Lower lobe of right lung (tissue), 2 donors: ENCODE measurements at regions not wholly inside any gene's neighbourhood (a gene's known extent, or its start where the extent isn't known, plus 50 kb on each side); places are given as distances from the start of the nearest gene placed in this dataset.

ENCODE experiments used
- ATAC-seq, 2 donors: fragments of 200-7000 bp; cut with Tn5 transposase; one replicate each; pipeline ENCODE4 v1.9.1; 2020 to 2022; ENCODE audit warnings: mild to moderate bottlenecking in 2 of 2, moderate library complexity in 2 of 2
- DNase-seq: peaks from one replicate; pipeline ENCODE4 v3.0.0-alpha.2; 2020
- H3K27ac ChIP-seq: fragments of 200-600 bp; one replicate; pipeline ENCODE4 v1.8.0; 2022
- H3K27me3 ChIP-seq: fragments of 200-600 bp; one replicate; pipeline ENCODE4 v1.8.0; 2022; ENCODE audit warnings: low read depth
- H3K36me3 ChIP-seq: fragments of 200-600 bp; one replicate; pipeline ENCODE4 v1.8.0; 2022; ENCODE audit warnings: mild to moderate bottlenecking
- H3K4me1 ChIP-seq: fragments of 200-600 bp; one replicate; pipeline ENCODE4 v1.8.0; 2022
- H3K4me3 ChIP-seq: fragments of 200-600 bp; one replicate; pipeline ENCODE4 v1.8.0; 2022; ENCODE audit warnings: mild to moderate bottlenecking
- H3K9me3 ChIP-seq: fragments of 200-600 bp; one replicate; pipeline ENCODE4 v1.8.0; 2022
- CTCF ChIP-seq: fragments of 200-600 bp; IDR thresholded peaks from one replicate; pipeline ENCODE4 v1.8.0; 2022; ENCODE audit warnings: antibody characterized with exemption, mild to moderate bottlenecking
- intact Hi-C: fragments of 100-400 bp; cut with DNase I; formaldehyde crosslinking; loops from one replicate; pipeline ENCODE4 v1.11.0; 2022
- donor health status: DM: no; HTN: yes; CAD: no; lungs with severe emphysema.

GRCh38 chr9:88932766-88933165, 58.5 kb upstream of the S1PR3 start:
- no peak for TF ChIP-seq CTCF

GRCh38 chr9:88933607-88934379, 57.5 kb upstream of the S1PR3 start:
- intact Hi-C loops, result no loop called here

More at GRCh38 chr9:88932766-88933165, 58.5 kb upstream of the S1PR3 start:
- no peak overlapping the region for H3K27ac ChIP-seq
- no peak overlapping the region for H3K4me3 ChIP-seq
- intact Hi-C loops, result no loop called here
- no peaks in the 10 kb centered on the region for H3K36me3 ChIP-seq
- no peak for ATAC-seq
- peaks cover 16% of the 10 kb centered on the region for H3K4me1 ChIP-seq
- no peaks in the 10 kb centered on the region for H3K27me3 ChIP-seq
- H3K9me3 ChIP-seq, result no peaks in the 10 kb centered on the region
- DNase-seq, result no peak

GRCh38 chr9:88934876-88935535, 56.3 kb upstream of the S1PR3 start:
- DNase-seq (no peak), ATAC-seq (no peak)
- no peaks in the 10 kb centered on the region for H3K9me3 ChIP-seq
- no peak for TF ChIP-seq CTCF
- no peak overlapping the region for H3K4me3 ChIP-seq
- no peaks in the 10 kb centered on the region for H3K27me3 ChIP-seq
- H3K4me1 ChIP-seq, result peaks cover 16% of the 10 kb centered on the region
- no peak overlapping the region for H3K27ac ChIP-seq
- intact Hi-C loops, result no loop called here
- no peaks in the 10 kb centered on the region for H3K36me3 ChIP-seq

More at GRCh38 chr9:88933607-88934379, 57.5 kb upstream of the S1PR3 start:
- no peak for TF ChIP-seq CTCF
- Histone ChIP-seq H3K27me3 (no peaks in the 10 kb centered on the region), H3K9me3 (no peaks in the 10 kb centered on the region), H3K27ac (no peak overlapping the region), H3K4me1 (peaks cover 16% of the 10 kb centered on the region), H3K4me3 (no peak overlapping the region), H3K36me3 (no peaks in the 10 kb centered on the region)
- ATAC-seq (no peak), DNase-seq (no peak)

- intact Hi-C loops, result no loop called here
- Histone ChIP-seq H3K4me1 (peaks cover 16% of the 10 kb centered on the region), H3K27me3 (no peaks in the 10 kb centered on the region), H3K9me3 (no peaks in the 10 kb centered on the region), H3K4me3 (no peak overlapping the region), H3K27ac (no peak overlapping the region), H3K36me3 (no peaks in the 10 kb centered on the region)
- peak in 1 of 2 donors; percentile 65 for ATAC-seq
- no peak for TF ChIP-seq CTCF
- no peak for DNase-seq
These were observed 55.1 kb upstream of the S1PR3 start for GRCh38 chr9:88936132-88936531.

- DNase-seq (no peak), ATAC-seq (peak; percentile 35 to 57)
- Histone ChIP-seq H3K9me3 (no peaks in the 10 kb centered on the region), H3K27me3 (no peaks in the 10 kb centered on the region), H3K27ac (no peak overlapping the region), H3K36me3 (no peaks in the 10 kb centered on the region), H3K4me1 (peaks cover 16% of the 10 kb centered on the region), H3K4me3 (no peak overlapping the region)
- TF ChIP-seq CTCF, result no peak
- intact Hi-C loops, result no loop called here
These were observed 54.6 kb upstream of the S1PR3 start for GRCh38 chr9:88936668-88937067.
